ENCODE measurements at regions not wholly inside any gene's neighbourhood (a gene's known extent, or its start where the extent isn't known, plus 50 kb on each side); places are given as distances from the start of the nearest gene placed in this dataset.

GRCh38 chr14:32015166-32015565, 61.9 kb upstream of the ARHGAP5 start:
- no peak for TF ChIP-seq CTCF (IDR thresholded peaks at IDR 0.05; ENCODE audit: poor library complexity)
- no peak for TF ChIP-seq EZH2 (IDR thresholded peaks at IDR 0.05; ENCODE audit: borderline replicate concordance)
- TF ChIP-seq EZH2phosphoT487 (IDR thresholded peaks at IDR 0.05; ENCODE audit: low read depth, severe bottlenecking, unreplicated experiment): no peak
